ENCODE measurements at regions not wholly inside any gene's neighbourhood (a gene's known extent, or its start where the extent isn't known, plus 50 kb on each side); places are given as distances from the start of the nearest gene placed in this dataset.

- TF ChIP-seq CTCF (optimal IDR thresholded peaks at IDR 0.05 in 1 of 3, IDR thresholded peaks at IDR 0.05 in 1 of 3, conservative IDR thresholded peaks at IDR 0.05 in 1 of 3; ENCODE audit: extremely low read depth in 1 of 3, insufficient read depth in 2 of 3, low read length in 3 of 3) (no peak), EZH2 (IDR thresholded peaks at IDR 0.05; ENCODE audit: low read length) (no peak)
Measured at GRCh38 chr5:73395256-73395655, 53.3 kb downstream of the FOXD1 start.
